Heart left ventricle (tissue), 16 donors: ENCODE measurements at regions not wholly inside any gene's neighbourhood (a gene's known extent, or its start where the extent isn't known, plus 50 kb on each side); places are given as distances from the start of the nearest gene placed in this dataset.
"Not testable (repeated sequence)": the region's sequence is repeated elsewhere in the genome, so short reads cannot be mapped to it uniquely, and the experiment has no call there.

ENCODE experiments used
- ATAC-seq, 4 donors: fragments of 200-7000 bp; cut with Tn5 transposase; one replicate each; pipeline ENCODE4 v1.9.1; 2020 to 2022; ENCODE audit warnings: moderate library complexity in 4 of 4, mild to moderate bottlenecking in 3 of 4, moderate number of reproducible peaks in 1 of 4
- DNase-seq, 5 donors: peaks; one replicate each; pipeline ENCODE4 v3.0.0-alpha.2; 2020
- H3K27ac ChIP-seq, 12 donors: fragments of 200-600 bp; sonication (generic) in 4 of 12; one replicate each; pipeline versions ENCODE4 v1.5.0 to v1.8.0; 2016 to 2022; ENCODE audit warnings: mild to moderate bottlenecking in 2 of 12
- H3K27me3 ChIP-seq, 9 donors: fragments of 200-600 bp; sonication (generic) in 2 of 9; one replicate each; pipeline versions ENCODE4 v1.5.1 to v1.8.0; 2016 to 2022; ENCODE audit warnings: mild to moderate bottlenecking in 3 of 9
- H3K36me3 ChIP-seq, 9 donors: fragments of 200-600 bp; sonication (generic) in 2 of 9; one replicate each; pipeline versions ENCODE4 v1.5.0 to v1.8.0; 2018 to 2022; ENCODE audit warnings: mild to moderate bottlenecking in 2 of 9
- H3K4me1 ChIP-seq, 12 donors: fragments of 200-600 bp; sonication (generic) in 4 of 12; one replicate each; pipeline versions ENCODE4 v1.5.0 to v1.8.0; 2016 to 2022; ENCODE audit warnings: mild to moderate bottlenecking in 3 of 12
- H3K4me3 ChIP-seq, 12 donors: fragments of 200-600 bp; sonication (generic) in 4 of 12; one replicate each; pipeline versions ENCODE4 v1.5.0 to v1.8.0; 2017 to 2022; ENCODE audit warnings: mild to moderate bottlenecking in 9 of 12, moderate library complexity in 4 of 12
- H3K9me3 ChIP-seq, 12 donors: fragments of 200-600 bp; sonication (generic) in 4 of 12; one replicate each; pipeline versions ENCODE4 v1.5.0 to v1.8.0; 2016 to 2022; ENCODE audit warnings: mild to moderate bottlenecking in 1 of 12
- POLR2A ChIP-seq, 2 donors: fragments of 450-650 bp; IDR thresholded peaks; one replicate each; pipeline ENCODE4 v1.6.1; 2017; ENCODE audit warnings: antibody characterized with exemption in 2 of 2, mild to moderate bottlenecking in 2 of 2, moderate library complexity in 2 of 2
- WGBS, 4 donors: extraction: QIAGEN DNeasy Blood & Tissue Kit in 2 of 4; methylation state at CpG; one replicate each; pipeline versions ENCODE4 v1.1.5 to v1.1.7; 2013 to 2018; 5-methylcytosine and 5-hydroxymethylcytosine counted together
- intact Hi-C, 10 donors: fragments of 100-400 bp; cut with DNase I; formaldehyde crosslinking; loops; one replicate each; pipeline versions ENCODE4 v1.11.1 to v1.14.2; 2022
- TF ChIP-seq, protein P1 (sequence below), 12 donors: fragments of 200-600 bp; sonication (generic) in 4 of 12; IDR thresholded peaks; one replicate each; pipeline versions ENCODE4 v1.5.0 to v1.8.0; 2018 to 2022; ENCODE audit warnings: antibody characterized with exemption in 12 of 12, mild to moderate bottlenecking in 5 of 12
- donor health status: ischemic (EF 13 %, LVEDD 7.1; RV severe dilation, severe dysfunction).
- donor health status: healthy with polysubstance abuse.
- donor health status: DM: no; HTN: yes; CAD: no.
- donor health status: DM: no; HTN: no; CAD: no.
- donor health status: ischemic (EF 25% LVEDD 6.9; RV normal size, moderate dysfunction).
- donor health status: ischemic (EF 25% LVEDD 5.7; RV mildly dilated, moderate dysfunction).
- donor health status: healthy.
- donor health status: DM: yes; HTN: yes; CAD: no.
- donor health status: ischemic (EF 35%, LVEDD 5.7; RV mildly dilated, moderate dysfunction).
- donor health status: nonischemic (EF 11% LVEDD 7.7; RV severe dilation, severe dysfunction).
- donor health status: DM: yes; HTN: yes; CAD: no.
- donor health status: PGD.
- donor health status: ischemic (EF 29% LVEDD 5.4; RV normal size, mild dysfunction).
- donor health status: nonischemic (EF 23%, LVEDD 6.1; RV moderate dilation, normal function).

DNA sequence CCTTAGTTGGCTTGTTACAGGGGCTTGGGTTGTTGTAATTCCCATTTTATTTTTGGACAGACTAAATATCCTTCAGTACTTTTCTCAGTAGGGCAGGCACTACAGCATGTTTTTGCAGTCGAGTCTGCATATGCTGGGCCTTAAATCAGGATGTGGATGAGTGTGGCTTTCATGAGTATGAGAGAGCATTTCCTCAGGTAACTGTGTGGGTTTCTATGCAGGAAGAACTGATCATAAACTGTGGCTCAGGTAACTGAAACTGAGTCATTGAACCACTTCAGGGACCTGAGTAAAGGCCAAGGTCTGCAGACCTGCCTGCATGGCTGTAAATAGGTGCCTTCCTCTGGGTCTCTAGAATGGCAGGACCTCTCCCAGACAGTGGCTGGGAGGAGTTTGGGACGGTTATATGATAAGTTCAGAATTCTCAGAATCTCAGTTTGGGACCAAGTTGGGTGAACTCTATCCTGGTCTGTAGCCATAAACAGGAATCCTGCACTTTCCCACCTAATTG is 112.1 kb downstream of the ZNF737 start:
- 56 to 72% (median 64%) methylated on average over 2 of the region's 2 CpGs for WGBS, 4 donors
- no peak for TF ChIP-seq POLR2A (IDR thresholded peaks at IDR 0.05)
- TF ChIP-seq, protein P1, sequence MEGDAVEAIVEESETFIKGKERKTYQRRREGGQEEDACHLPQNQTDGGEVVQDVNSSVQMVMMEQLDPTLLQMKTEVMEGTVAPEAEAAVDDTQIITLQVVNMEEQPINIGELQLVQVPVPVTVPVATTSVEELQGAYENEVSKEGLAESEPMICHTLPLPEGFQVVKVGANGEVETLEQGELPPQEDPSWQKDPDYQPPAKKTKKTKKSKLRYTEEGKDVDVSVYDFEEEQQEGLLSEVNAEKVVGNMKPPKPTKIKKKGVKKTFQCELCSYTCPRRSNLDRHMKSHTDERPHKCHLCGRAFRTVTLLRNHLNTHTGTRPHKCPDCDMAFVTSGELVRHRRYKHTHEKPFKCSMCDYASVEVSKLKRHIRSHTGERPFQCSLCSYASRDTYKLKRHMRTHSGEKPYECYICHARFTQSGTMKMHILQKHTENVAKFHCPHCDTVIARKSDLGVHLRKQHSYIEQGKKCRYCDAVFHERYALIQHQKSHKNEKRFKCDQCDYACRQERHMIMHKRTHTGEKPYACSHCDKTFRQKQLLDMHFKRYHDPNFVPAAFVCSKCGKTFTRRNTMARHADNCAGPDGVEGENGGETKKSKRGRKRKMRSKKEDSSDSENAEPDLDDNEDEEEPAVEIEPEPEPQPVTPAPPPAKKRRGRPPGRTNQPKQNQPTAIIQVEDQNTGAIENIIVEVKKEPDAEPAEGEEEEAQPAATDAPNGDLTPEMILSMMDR (IDR thresholded peaks at IDR 0.05) = no peak

DNA sequence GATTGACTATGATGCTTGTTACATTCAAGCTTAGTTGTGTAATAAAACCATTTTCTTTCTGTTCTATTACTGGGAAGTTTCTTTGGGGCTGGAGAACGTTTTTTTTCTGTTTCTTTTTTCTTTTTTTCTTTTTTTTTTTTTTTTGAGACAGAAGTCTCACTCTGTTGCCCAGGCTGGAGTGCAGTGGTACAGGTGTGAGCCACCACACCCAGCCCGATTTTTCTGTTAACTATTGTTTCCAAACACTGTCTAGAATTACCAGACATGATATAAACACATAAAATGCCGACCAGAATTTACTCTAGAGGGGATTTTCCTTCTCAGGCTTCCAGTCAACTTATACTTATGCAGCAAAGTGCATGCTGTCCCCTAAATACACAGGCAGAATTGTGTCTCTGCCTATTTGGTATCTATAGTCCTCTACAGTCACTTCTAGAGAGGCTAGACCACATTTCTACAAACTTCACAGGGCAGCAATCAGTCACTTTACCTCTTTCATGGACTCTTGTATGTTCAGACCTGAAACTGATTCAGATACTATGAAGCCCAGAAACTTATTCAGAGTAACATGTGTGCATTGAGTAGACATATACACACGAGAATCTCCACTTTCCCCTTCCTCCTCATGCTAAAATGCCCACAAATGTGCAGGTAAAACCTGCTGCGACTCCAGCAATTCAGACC is 121.2 kb downstream of the ZNF737 start:
- no peak for TF ChIP-seq POLR2A (IDR thresholded peaks at IDR 0.05)
- TF ChIP-seq, protein P1 (IDR thresholded peaks at IDR 0.05) = no peak
- intact Hi-C loops = no loop called here
- Histone ChIP-seq H3K27me3 (peaks cover 0 to 4% (median 0%) of the 10 kb centered on the region in 9 donors), H3K9me3 (no peaks in the 10 kb centered on the region), H3K36me3 (no peaks in the 10 kb centered on the region), H3K4me1 (no peaks in the 10 kb centered on the region), H3K4me3 (no peak overlapping the region), H3K27ac (no peak overlapping the region)
- DNase-seq (no peak), ATAC-seq (no peak)
- WGBS, 4 donors = 46 to 53% (median 48%) methylated on average over 5 of the region's 5 CpGs

More for the DNA sequence above, 112.1 kb downstream of the ZNF737 start:
- intact Hi-C loops = no loop called here
- H3K4me1 ChIP-seq = no peaks in the 10 kb centered on the region
- H3K36me3 ChIP-seq = no peaks in the 10 kb centered on the region
- H3K4me3 ChIP-seq = no peak overlapping the region
- H3K27me3 ChIP-seq = no peaks in the 10 kb centered on the region
- H3K9me3 ChIP-seq = peaks cover 0 to 6% (median 0%) of the 10 kb centered on the region in 12 donors
- no peak for DNase-seq
- no peak for ATAC-seq
- no peak overlapping the region for H3K27ac ChIP-seq

DNA sequence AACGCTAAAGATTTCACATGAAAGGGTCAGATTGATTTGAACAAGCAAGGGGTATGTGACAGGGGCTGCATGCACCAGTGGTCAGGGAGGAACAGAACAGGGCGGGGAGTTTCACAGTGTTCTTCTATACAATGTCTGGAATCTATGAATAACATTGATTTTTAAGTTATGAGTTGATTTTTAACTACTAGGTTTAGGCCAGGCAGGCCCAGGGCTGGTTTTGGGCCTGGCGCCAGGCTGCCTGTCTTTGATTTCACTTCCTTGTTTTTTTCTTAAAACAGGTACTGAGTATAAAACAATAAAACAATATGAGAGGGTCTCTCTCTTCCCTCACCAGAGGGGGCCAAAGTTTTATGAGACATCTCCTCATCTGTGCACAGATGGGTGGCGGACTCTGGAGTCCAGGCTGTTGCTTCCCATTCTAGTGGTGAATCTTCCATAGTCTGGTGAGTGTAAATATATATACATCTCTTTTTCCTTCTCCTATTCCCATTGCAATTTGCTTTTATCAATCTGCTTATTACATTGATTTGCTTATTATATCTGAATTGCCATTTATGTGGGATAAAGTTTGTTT is 133.2 kb downstream of the ZNF737 start:
- H3K36me3 ChIP-seq, H3K9me3 ChIP-seq, intact Hi-C loops, H3K4me3 ChIP-seq, H3K27me3 ChIP-seq, H3K4me1 ChIP-seq, H3K27ac ChIP-seq, ATAC-seq, DNase-seq: not testable (repeated sequence)
- WGBS, 4 donors = 81 to 92% (median 89%) methylated on average over 4 of the region's 4 CpGs

DNA sequence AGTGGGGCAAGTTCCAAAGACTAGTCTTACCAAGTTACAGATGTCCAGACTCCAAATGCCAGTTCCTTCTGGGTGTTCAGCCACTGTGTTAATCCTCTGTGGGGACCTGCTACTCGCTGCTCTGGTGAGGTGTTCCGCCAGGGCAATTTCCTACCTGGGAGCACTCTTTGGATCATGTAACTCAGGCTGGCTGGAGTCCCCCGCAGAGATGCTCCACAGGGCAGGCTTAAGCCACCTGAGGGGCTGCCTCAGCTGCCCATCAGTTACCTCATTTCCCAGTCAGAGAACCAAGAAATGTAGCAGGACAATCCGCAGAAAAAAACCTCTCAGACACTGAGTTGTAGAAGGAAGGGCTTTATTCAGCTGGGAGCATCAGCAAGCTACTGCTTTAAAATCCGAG is 133.8 kb downstream of the ZNF737 start:
- WGBS, 4 donors = 88 to 92% (median 91%) methylated on average over 3 to 5 of the region's 5 CpGs
- Histone ChIP-seq H3K9me3 (no peaks in the 10 kb centered on the region), H3K4me3 (no peak overlapping the region), H3K27me3 (no peaks in the 10 kb centered on the region), H3K4me1 (no peaks in the 10 kb centered on the region), H3K36me3 (no peaks in the 10 kb centered on the region), H3K27ac (no peak overlapping the region)
- intact Hi-C loops = no loop called here
- ATAC-seq (no peak), DNase-seq (no peak)
- TF ChIP-seq POLR2A (IDR thresholded peaks at IDR 0.05) = no peak
- TF ChIP-seq, protein P1 (IDR thresholded peaks at IDR 0.05) = no peak
